Stomach (tissue), 8 donors: ENCODE measurements at regions not wholly inside any gene's neighbourhood (a gene's known extent, or its start where the extent isn't known, plus 50 kb on each side); places are given as distances from the start of the nearest gene placed in this dataset.

Experiments
- DNase-seq, 2 donors: peaks; one replicate each; pipeline versions ENCODE4 v3.0.0 to v3.0.0-alpha.2; 2013 to 2019
- H3K27ac ChIP-seq, 5 donors: fragments of 200-600 bp in 4 of 5; sonication (generic) in 4 of 5; one replicate each; pipeline ENCODE4 v1.5.1; 2013 to 2019; ENCODE audit warnings: mild to moderate bottlenecking in 1 of 5, moderate library complexity in 1 of 5
- H3K27me3 ChIP-seq, 3 donors: fragments of 200-600 bp; sonication (generic); one replicate each; pipeline ENCODE4 v1.5.1; 2017 to 2019; ENCODE audit warnings: mixed run types in 1 of 3
- H3K36me3 ChIP-seq, 4 donors: fragments of 200-600 bp; sonication (generic); 1 replicate in 3 of 4; 2 replicates in 1 of 4; pipeline ENCODE4 v1.5.1; 2016 to 2019
- H3K4me1 ChIP-seq, 4 donors: fragments of 200-600 bp; sonication (generic); one replicate each; pipeline ENCODE4 v1.5.1; 2016 to 2019
- H3K4me3 ChIP-seq, 4 donors: fragments of 200-600 bp; sonication (generic) in 3 of 4; one replicate each; pipeline ENCODE4 v1.5.1; 2016 to 2019; ENCODE audit warnings: mild to moderate bottlenecking in 1 of 4
- H3K9me3 ChIP-seq, 4 donors: fragments of 200-600 bp; sonication (generic); one replicate each; pipeline ENCODE4 v1.5.1; 2016 to 2019
- EP300 ChIP-seq: sonication (generic); formaldehyde crosslinking; IDR thresholded peaks from one replicate; pipeline ENCODE4 v1.6.1; 2017; ENCODE audit warnings: antibody characterized with exemption
- POLR2A ChIP-seq, 4 donors: fragments of 450-650 bp; IDR thresholded peaks; one replicate each; pipeline ENCODE4 v1.6.1; 2016; ENCODE audit warnings: antibody characterized with exemption in 4 of 4, control low read depth in 2 of 4, mild to moderate bottlenecking in 1 of 4, moderate library complexity in 1 of 4
- POLR2AphosphoS5 ChIP-seq, 3 donors: sonication (generic); formaldehyde crosslinking; IDR thresholded peaks; one replicate each; pipeline ENCODE4 v1.6.1; 2016; ENCODE audit warnings: antibody characterized with exemption in 3 of 3
- WGBS, 5 donors: extraction: QIAGEN DNeasy Blood & Tissue Kit in 3 of 5; methylation state at CpG; one replicate each; pipeline versions ENCODE4 v1.1.5 to v1.1.7; 2013 to 2018; 5-methylcytosine and 5-hydroxymethylcytosine counted together
- intact Hi-C: fragments of 100-400 bp; cut with DNase I; formaldehyde crosslinking; loops from one replicate; pipeline ENCODE4 v1.15.1; 2023; ENCODE audit warnings: low total_unique reads
- TF ChIP-seq, protein P1 (sequence below), 7 experiments: fragments of 450-650 bp in 4 of 7; fragments of 200-600 bp in 3 of 7; sonication (generic) in 3 of 7; IDR thresholded peaks; one replicate each; pipeline ENCODE4 v1.5.1; 2016 to 2019; ENCODE audit warnings: antibody characterized with exemption in 7 of 7, control low read depth in 2 of 7, mild to moderate bottlenecking in 1 of 7
- donor health status: healthy with polysubstance abuse.
- donor health status: Bipolar disorder and iron deficiency.
- donor health status: healthy.

DNA sequence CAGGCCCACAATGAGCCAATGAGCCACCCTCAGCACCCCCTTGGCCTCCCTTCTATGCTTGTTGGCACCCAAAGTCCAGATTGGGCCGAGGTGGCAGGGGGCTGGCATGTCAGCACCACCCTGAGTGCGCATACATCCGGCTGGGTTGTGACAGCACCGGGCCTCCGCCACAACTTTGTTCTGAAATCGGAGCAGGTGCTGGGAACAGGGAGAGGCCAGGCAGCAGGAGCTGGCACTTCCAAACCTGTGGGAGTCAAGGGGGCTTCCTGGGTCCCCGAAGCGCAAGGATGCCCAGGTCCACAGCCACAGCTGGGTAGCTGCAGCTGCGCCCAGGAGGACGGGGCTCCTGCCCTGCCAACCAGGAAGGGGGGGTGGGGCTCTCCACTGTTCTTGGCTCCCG lies 1911.9 kb upstream of the WWC1 start:
- no peaks in the 10 kb centered on the region for H3K4me1 ChIP-seq
- DNase-seq = no peak
- peaks cover 0 to 22% (median 18%) of the 10 kb centered on the region in 4 donors for H3K9me3 ChIP-seq
- no peaks in the 10 kb centered on the region for H3K27me3 ChIP-seq
- no peak overlapping the region for H3K4me3 ChIP-seq
- 85 to 98% (median 95%) methylated on average over 7 to 11 of the region's 11 CpGs for WGBS, 5 donors
- H3K27ac ChIP-seq = no peak overlapping the region
- H3K36me3 ChIP-seq = no peaks in the 10 kb centered on the region
- intact Hi-C loops = no loop called here
- TF ChIP-seq, protein P1, sequence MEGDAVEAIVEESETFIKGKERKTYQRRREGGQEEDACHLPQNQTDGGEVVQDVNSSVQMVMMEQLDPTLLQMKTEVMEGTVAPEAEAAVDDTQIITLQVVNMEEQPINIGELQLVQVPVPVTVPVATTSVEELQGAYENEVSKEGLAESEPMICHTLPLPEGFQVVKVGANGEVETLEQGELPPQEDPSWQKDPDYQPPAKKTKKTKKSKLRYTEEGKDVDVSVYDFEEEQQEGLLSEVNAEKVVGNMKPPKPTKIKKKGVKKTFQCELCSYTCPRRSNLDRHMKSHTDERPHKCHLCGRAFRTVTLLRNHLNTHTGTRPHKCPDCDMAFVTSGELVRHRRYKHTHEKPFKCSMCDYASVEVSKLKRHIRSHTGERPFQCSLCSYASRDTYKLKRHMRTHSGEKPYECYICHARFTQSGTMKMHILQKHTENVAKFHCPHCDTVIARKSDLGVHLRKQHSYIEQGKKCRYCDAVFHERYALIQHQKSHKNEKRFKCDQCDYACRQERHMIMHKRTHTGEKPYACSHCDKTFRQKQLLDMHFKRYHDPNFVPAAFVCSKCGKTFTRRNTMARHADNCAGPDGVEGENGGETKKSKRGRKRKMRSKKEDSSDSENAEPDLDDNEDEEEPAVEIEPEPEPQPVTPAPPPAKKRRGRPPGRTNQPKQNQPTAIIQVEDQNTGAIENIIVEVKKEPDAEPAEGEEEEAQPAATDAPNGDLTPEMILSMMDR (IDR thresholded peaks at IDR 0.05) = no peak
- TF ChIP-seq POLR2A (IDR thresholded peaks at IDR 0.05) (no peak), EP300 (no peak), POLR2AphosphoS5 (IDR thresholded peaks at IDR 0.05) (no peak)

DNA sequence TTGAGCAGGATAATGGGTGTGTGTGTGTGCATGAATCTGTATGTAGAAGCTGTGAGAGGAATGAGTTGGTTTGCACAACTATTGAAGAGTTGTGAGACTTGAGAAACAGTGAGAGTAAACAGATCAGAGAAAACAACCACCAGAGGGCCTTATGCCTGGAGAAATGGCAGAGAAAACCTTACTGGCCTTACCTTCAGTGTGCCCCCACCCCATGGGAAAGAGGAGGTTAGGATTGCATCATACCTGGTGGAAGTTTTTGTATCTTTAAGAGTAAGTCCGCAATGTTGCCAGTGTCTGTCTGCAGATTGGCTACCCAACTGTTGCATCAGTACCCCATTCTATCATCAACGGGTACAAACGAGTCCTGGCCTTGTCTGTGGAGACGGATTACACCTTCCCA lies 1909.4 kb upstream of the WWC1 start:
- no peak overlapping the region for H3K27ac ChIP-seq
- 57 to 77% (median 71%) methylated on average over 4 of the region's 4 CpGs for WGBS, 5 donors
- H3K4me1 ChIP-seq = no peaks in the 10 kb centered on the region
- H3K4me3 ChIP-seq = no peak overlapping the region
- H3K9me3 ChIP-seq = peaks cover 0 to 22% (median 18%) of the 10 kb centered on the region in 4 donors
- intact Hi-C loops = no loop called here
- H3K27me3 ChIP-seq = no peaks in the 10 kb centered on the region
- no peak for DNase-seq
- no peaks in the 10 kb centered on the region for H3K36me3 ChIP-seq
- TF ChIP-seq POLR2A (IDR thresholded peaks at IDR 0.05) = no peak

DNA sequence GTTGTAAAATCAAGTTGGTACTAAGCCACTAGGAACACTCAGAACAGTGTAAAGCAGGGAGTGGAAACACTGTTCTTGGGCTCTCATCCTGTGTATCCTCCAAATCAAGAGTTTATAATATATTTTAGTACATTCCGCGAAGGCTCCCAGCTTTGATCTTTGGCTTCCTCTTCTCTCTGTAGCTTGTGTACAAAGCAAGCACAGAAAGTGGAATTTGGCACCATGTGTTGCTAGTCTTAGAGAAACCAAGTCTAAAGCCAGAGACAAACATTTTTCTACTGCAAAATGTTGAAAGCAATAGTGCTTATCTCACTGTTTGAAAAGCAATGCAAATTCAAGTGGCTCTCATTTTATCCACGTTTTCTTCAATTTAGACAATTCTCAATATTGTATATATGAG lies 1893.3 kb upstream of the WWC1 start:
- Histone ChIP-seq H3K4me3 (no peak overlapping the region), H3K27ac (no peak overlapping the region), H3K4me1 (no peaks in the 10 kb centered on the region), H3K27me3 (no peaks in the 10 kb centered on the region), H3K9me3 (peaks cover 0 to 1% (median 0%) of the 10 kb centered on the region in 4 donors), H3K36me3 (no peaks in the 10 kb centered on the region)
- WGBS, 5 donors = 41 to 57% (median 47%) methylated on average over 3 of the region's 3 CpGs
- intact Hi-C loops = no loop called here
- no peak for TF ChIP-seq POLR2A (IDR thresholded peaks at IDR 0.05)
- TF ChIP-seq POLR2AphosphoS5 (IDR thresholded peaks at IDR 0.05) = no peak
- TF ChIP-seq, protein P1 (IDR thresholded peaks at IDR 0.05) = no peak
- no peak for TF ChIP-seq EP300
- DNase-seq = no peak

GRCh38 chr5:166399781-166400180 lies 1891.7 kb upstream of the WWC1 start:
- Histone ChIP-seq H3K4me1 (no peaks in the 10 kb centered on the region), H3K9me3 (peaks cover 0 to 7% (median 0%) of the 10 kb centered on the region in 4 donors), H3K27me3 (no peaks in the 10 kb centered on the region), H3K27ac (no peak overlapping the region), H3K4me3 (no peak overlapping the region), H3K36me3 (no peaks in the 10 kb centered on the region)
- TF ChIP-seq, protein P1 (IDR thresholded peaks at IDR 0.05) = no peak
- TF ChIP-seq POLR2AphosphoS5 (IDR thresholded peaks at IDR 0.05) = no peak
- no peak for TF ChIP-seq EP300
- no peak for TF ChIP-seq POLR2A (IDR thresholded peaks at IDR 0.05)
- intact Hi-C loops = no loop called here
- DNase-seq = peak in 1 of 2 donors; percentile 15
- 4 to 55% (median 29%) methylated on average over 2 of the region's 2 CpGs for WGBS, 5 donors

- H3K36me3 ChIP-seq = no peaks in the 10 kb centered on the region
- H3K9me3 ChIP-seq = peaks cover 0 to 8% (median 4%) of the 10 kb centered on the region in 4 donors
- no peak for TF ChIP-seq POLR2AphosphoS5 (IDR thresholded peaks at IDR 0.05)
- TF ChIP-seq, protein P1 (IDR thresholded peaks at IDR 0.05) = no peak
- no peak for TF ChIP-seq POLR2A (IDR thresholded peaks at IDR 0.05)
- no peak for TF ChIP-seq EP300
- no peak overlapping the region for H3K27ac ChIP-seq
- no peaks in the 10 kb centered on the region for H3K27me3 ChIP-seq
- intact Hi-C loops = no loop called here
- H3K4me3 ChIP-seq = no peak overlapping the region
- DNase-seq = no peak
- WGBS, 5 donors = 80 to 87% (median 86%) methylated on average over 4 of the region's 4 CpGs
- no peaks in the 10 kb centered on the region for H3K4me1 ChIP-seq
Observed at GRCh38 chr5:166401391-166401790, 1890.1 kb upstream of the WWC1 start.
